ENCODE measurements at regions not wholly inside any gene's neighbourhood (a gene's known extent, or its start where the extent isn't known, plus 50 kb on each side); places are given as distances from the start of the nearest gene placed in this dataset.

DNA sequence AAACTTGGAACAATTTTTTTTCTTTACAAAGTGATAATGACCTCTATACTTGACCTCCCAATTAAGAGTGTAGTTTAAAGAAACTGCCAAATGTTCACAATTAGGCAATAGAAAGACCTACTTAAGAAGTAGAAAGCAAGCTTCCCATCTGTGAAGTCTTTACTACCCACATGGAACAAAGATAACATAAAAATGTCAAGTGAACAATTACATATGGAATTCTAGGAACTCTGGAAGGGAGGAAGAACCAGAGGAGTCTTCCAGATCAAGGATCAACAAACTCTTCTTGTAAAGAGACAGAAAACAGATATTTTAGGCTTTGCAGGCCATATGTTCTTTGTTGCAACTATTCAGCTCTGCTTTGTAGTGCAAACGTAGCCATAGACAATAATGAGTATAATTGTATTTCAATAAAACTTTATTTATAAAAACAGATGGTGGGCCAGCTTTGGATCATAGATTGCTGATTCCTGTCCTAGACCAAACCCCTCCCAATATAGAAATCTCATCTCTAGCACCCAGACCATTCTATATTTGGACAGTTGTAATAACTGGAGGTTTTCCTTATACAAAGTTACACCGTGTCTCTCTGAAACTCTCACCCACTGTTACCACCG, 68.4 kb upstream of the MAGI3 start:
- peak; percentile 26 for DNase-seq (ENCODE audit: low read depth)
- no peak overlapping the region for H3K4me3 ChIP-seq (replicated peaks; ENCODE audit: low read depth, low read length)
- TF ChIP-seq, protein P1, sequence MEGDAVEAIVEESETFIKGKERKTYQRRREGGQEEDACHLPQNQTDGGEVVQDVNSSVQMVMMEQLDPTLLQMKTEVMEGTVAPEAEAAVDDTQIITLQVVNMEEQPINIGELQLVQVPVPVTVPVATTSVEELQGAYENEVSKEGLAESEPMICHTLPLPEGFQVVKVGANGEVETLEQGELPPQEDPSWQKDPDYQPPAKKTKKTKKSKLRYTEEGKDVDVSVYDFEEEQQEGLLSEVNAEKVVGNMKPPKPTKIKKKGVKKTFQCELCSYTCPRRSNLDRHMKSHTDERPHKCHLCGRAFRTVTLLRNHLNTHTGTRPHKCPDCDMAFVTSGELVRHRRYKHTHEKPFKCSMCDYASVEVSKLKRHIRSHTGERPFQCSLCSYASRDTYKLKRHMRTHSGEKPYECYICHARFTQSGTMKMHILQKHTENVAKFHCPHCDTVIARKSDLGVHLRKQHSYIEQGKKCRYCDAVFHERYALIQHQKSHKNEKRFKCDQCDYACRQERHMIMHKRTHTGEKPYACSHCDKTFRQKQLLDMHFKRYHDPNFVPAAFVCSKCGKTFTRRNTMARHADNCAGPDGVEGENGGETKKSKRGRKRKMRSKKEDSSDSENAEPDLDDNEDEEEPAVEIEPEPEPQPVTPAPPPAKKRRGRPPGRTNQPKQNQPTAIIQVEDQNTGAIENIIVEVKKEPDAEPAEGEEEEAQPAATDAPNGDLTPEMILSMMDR (IDR thresholded peaks at IDR 0.05; ENCODE audit: low read length, missing control alignments) = no peak

DNA sequence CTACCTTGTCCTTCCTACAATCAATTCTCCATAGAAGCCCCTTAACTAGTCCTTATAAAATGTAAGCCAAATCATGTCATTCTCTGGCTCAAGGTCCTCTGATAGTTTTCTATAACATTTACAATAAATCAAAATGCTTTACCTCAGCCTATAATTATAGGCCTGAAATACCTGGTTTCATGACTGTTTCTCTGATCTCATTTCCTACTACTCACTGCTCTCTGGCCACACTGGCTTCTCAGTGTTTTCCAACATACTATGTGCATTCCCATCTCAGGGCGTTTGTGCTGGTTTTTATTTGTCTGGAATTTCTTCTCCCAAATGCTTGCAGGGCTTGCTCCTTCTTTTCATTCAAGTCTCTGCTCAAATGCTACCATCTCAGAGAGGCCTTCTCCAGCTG, 67.9 kb upstream of the MAGI3 start:
- H3K4me3 ChIP-seq (replicated peaks; ENCODE audit: low read depth, low read length) = no peak overlapping the region
- TF ChIP-seq, protein P1 (IDR thresholded peaks at IDR 0.05; ENCODE audit: low read length, missing control alignments) = no peak
- no peak for DNase-seq (ENCODE audit: low read depth)

DNA sequence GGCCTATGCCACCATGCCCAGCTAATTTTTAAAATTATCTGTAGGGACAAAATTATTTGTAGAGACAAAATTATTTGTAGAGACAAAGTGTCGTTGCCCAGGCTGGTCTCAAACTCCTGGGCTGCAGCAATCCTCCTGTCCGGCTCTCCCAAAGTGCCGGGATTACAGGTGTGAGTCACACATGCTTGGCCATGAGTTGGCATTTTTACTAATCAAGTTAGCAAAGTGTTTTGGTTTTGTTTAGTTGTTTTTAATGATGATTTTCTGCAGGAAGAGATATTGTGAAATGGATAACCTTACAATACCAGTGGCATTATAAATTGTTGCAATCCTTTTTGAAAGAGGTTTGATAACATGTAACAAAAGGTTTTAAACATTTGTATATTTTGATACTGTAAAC, 65.3 kb upstream of the MAGI3 start:
- H3K4me3 ChIP-seq (replicated peaks; ENCODE audit: low read depth, low read length) = no peak overlapping the region
- TF ChIP-seq, protein P1 (IDR thresholded peaks at IDR 0.05; ENCODE audit: low read length, missing control alignments) = no peak
- peak; percentile 28 for DNase-seq (ENCODE audit: low read depth)

DNA sequence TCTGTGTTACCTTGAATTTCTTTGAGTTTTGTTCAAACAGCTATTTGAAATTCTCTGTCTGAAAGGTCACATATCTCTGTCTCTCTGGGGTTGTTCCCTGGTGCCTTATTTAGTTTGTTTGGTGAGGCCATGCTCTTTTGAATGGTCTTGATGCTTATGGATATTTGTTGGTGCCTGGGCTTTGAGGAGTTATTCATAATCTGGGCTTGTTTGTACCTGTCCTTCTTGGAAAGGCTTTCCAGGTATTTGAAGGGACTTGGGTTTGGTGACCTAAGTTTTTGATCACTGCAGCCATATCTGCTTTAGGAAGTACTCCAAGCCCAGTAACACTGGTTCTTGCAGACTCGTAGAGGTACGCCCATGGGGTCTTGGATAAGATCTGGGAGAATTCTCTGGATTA, 63.3 kb upstream of the MAGI3 start:
- DNase-seq (ENCODE audit: low read depth) = no peak
- TF ChIP-seq, protein P1 (IDR thresholded peaks at IDR 0.05; ENCODE audit: low read length, missing control alignments) = no peak
- no peak overlapping the region for H3K4me3 ChIP-seq (replicated peaks; ENCODE audit: low read depth, low read length)

DNA sequence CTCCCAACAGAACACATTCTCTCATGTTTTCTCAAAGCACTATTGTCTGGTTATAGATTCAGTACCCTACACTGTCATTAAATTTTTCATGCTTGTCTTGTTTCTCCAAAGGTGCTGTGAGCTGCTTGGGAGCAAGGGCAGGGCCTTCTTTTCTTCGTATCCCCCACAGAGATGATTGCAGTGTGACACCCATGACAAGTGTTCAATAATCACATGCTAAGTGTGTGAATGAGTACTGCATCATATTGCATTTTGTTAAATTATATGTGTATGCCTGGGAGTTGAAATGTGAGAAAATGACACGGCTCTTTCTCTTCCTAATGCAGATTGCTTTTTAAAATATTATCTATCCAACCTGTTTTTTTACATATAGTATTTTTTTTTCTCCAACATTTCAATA, 57.3 kb upstream of the MAGI3 start:
- H3K4me3 ChIP-seq (replicated peaks; ENCODE audit: low read depth, low read length) = no peak overlapping the region
- TF ChIP-seq, protein P1 (IDR thresholded peaks at IDR 0.05; ENCODE audit: low read length, missing control alignments) = no peak
- DNase-seq (ENCODE audit: low read depth) = no peak

DNA sequence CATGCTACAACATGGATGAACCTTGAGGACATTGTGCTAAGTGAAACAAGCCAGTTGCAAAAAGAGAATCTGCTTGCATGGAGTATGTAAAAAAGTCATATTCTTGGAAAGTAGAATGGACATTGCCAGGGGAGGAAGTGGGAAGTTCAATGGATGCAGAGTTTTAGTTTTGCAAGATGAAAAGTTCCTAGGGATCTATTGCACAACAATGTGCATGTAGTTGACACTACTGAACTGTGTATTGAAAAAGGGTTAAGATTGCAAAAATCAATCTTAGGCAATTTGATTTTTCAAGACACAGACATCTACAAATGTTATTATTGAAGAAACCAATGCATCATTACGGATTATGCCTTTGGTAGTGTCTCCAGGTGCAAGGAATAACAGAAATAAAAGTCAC, 50.3 kb upstream of the MAGI3 start:
- TF ChIP-seq, protein P1 (IDR thresholded peaks at IDR 0.05; ENCODE audit: low read length, missing control alignments) = no peak
- DNase-seq (ENCODE audit: low read depth) = no peak

More for the DNA sequence above, 50.3 kb upstream of the MAGI3 start:
- H3K4me3 ChIP-seq (replicated peaks; ENCODE audit: low read depth, low read length) = no peak overlapping the region
